ENCODE measurements at regions not wholly inside any gene's neighbourhood (a gene's known extent, or its start where the extent isn't known, plus 50 kb on each side); places are given as distances from the start of the nearest gene placed in this dataset.

GRCh38 chr3:95759614-95760301, 1054.6 kb upstream of the EPHA6 start:
- no peak overlapping the region for H3K4me2 ChIP-seq (replicated peaks; ENCODE audit: low read depth, low read length, poor library complexity, severe bottlenecking)
- no peaks in the 10 kb centered on the region for H3K4me1 ChIP-seq (ENCODE audit: control insufficient read depth in 2 of 2, insufficient read depth in 2 of 2, low read length in 2 of 2)
- H3K36me3 ChIP-seq (replicated peaks in 1 of 2; ENCODE audit: control extremely low read depth in 1 of 2, control insufficient read depth in 1 of 2, extremely low read depth in 1 of 2, insufficient read depth in 2 of 2, low read length in 1 of 2): no peaks in the 10 kb centered on the region
- H3K27me3 ChIP-seq (replicated peaks in 1 of 4; ENCODE audit: control extremely low read depth in 1 of 4, control insufficient read depth in 3 of 4, insufficient read depth in 4 of 4, low read length in 3 of 4): no peaks in the 10 kb centered on the region
- intact Hi-C loops (cut with micrococcal nuclease): no loop called here
- ChIA-PET CTCF (no interaction called here), POLR2A (no interaction called here)
- H3K4me3 ChIP-seq (ENCODE audit: control extremely low read depth in 1 of 5, extremely low read depth in 1 of 5, insufficient read depth in 1 of 5, low read depth in 2 of 5, low read length in 4 of 5): no peak overlapping the region
- Mint-ChIP-seq H3K27ac (no peak overlapping the region), H3K4me1 (no peaks in the 10 kb centered on the region), H3K27me3 (no peaks in the 10 kb centered on the region), H3K4me3 (no peak overlapping the region), H3K9me3 (ENCODE audit: insufficient read depth) (no peaks in the 10 kb centered on the region)
- no peak overlapping the region for H3K27ac ChIP-seq (ENCODE audit: low read length in 2 of 2)
- 88% methylated on average over 6 of the region's 6 CpGs for WGBS (ENCODE audit: insufficient coverage)
- no peak overlapping the region for H2AFZ ChIP-seq (ENCODE audit: insufficient read depth, low read depth, low read length, poor library complexity, severe bottlenecking)
- ATAC-seq (ENCODE audit: low read depth) (no peak), DNase-seq (no peak)
- H3K79me2 ChIP-seq (ENCODE audit: control insufficient read depth, insufficient read depth, low read length): no peaks in the 10 kb centered on the region
- H3K9ac ChIP-seq (ENCODE audit: low read length): no peak overlapping the region
- no peaks in the 10 kb centered on the region for H4K20me1 ChIP-seq (ENCODE audit: control insufficient read depth, insufficient read depth, low read length, poor library complexity, severe bottlenecking)
- TF ChIP-seq CTCF (IDR thresholded peaks at IDR 0.05) (no peak), EZH2 (IDR thresholded peaks at IDR 0.05; ENCODE audit: borderline replicate concordance, insufficient read depth, low read depth, low read length, poor library complexity, severe bottlenecking) (no peak)
- peaks cover 0 to 15% (median 1%) of the 10 kb centered on the region in 3 donors for H3K9me3 ChIP-seq (ENCODE audit: control extremely low read depth in 1 of 3, control insufficient read depth in 2 of 3, insufficient read depth in 1 of 3, low read length in 2 of 3)

- Histone ChIP-seq H3K9ac (ENCODE audit: low read length) (no peak overlapping the region), H3K4me2 (replicated peaks; ENCODE audit: low read depth, low read length, poor library complexity, severe bottlenecking) (no peak overlapping the region), H3K9me3 (ENCODE audit: control extremely low read depth in 1 of 3, control insufficient read depth in 2 of 3, insufficient read depth in 1 of 3, low read length in 2 of 3) (no peaks in the 10 kb centered on the region), H3K4me1 (ENCODE audit: control insufficient read depth in 2 of 2, insufficient read depth in 2 of 2, low read length in 2 of 2) (no peaks in the 10 kb centered on the region), H3K27me3 (replicated peaks in 1 of 4; ENCODE audit: control extremely low read depth in 1 of 4, control insufficient read depth in 3 of 4, insufficient read depth in 4 of 4, low read length in 3 of 4) (no peaks in the 10 kb centered on the region), H3K79me2 (ENCODE audit: control insufficient read depth, insufficient read depth, low read length) (no peaks in the 10 kb centered on the region), H3K36me3 (replicated peaks in 1 of 2; ENCODE audit: control extremely low read depth in 1 of 2, control insufficient read depth in 1 of 2, extremely low read depth in 1 of 2, insufficient read depth in 2 of 2, low read length in 1 of 2) (no peaks in the 10 kb centered on the region), H4K20me1 (ENCODE audit: control insufficient read depth, insufficient read depth, low read length, poor library complexity, severe bottlenecking) (no peaks in the 10 kb centered on the region), H3K27ac (ENCODE audit: low read length in 2 of 2) (no peak overlapping the region), H3K4me3 (ENCODE audit: control extremely low read depth in 1 of 5, extremely low read depth in 1 of 5, insufficient read depth in 1 of 5, low read depth in 2 of 5, low read length in 4 of 5) (no peak overlapping the region), H2AFZ (ENCODE audit: insufficient read depth, low read depth, low read length, poor library complexity, severe bottlenecking) (no peak overlapping the region)
- Mint-ChIP-seq H3K27ac (no peak overlapping the region), H3K9me3 (ENCODE audit: insufficient read depth) (peaks cover 8% of the 10 kb centered on the region), H3K27me3 (no peaks in the 10 kb centered on the region), H3K4me1 (no peaks in the 10 kb centered on the region), H3K4me3 (no peak overlapping the region)
- intact Hi-C loops (cut with micrococcal nuclease): no loop called here
- CTCF ChIA-PET: no interaction called here
- WGBS (ENCODE audit: insufficient coverage): 83% methylated on average over 2 of the region's 5 CpGs
- ATAC-seq (ENCODE audit: low read depth) (no peak), DNase-seq (no peak)
- TF ChIP-seq EZH2 (IDR thresholded peaks at IDR 0.05; ENCODE audit: borderline replicate concordance, insufficient read depth, low read depth, low read length, poor library complexity, severe bottlenecking): no peak
- no peak for TF ChIP-seq CTCF (IDR thresholded peaks at IDR 0.05)
- POLR2A ChIA-PET: no interaction called here
Observed at GRCh38 chr3:95775486-95776094, 1038.8 kb upstream of the EPHA6 start.

Measured in B cell (primary cell).